ENCODE measurements at regions not wholly inside any gene's neighbourhood (a gene's known extent, or its start where the extent isn't known, plus 50 kb on each side); places are given as distances from the start of the nearest gene placed in this dataset.

DNA sequence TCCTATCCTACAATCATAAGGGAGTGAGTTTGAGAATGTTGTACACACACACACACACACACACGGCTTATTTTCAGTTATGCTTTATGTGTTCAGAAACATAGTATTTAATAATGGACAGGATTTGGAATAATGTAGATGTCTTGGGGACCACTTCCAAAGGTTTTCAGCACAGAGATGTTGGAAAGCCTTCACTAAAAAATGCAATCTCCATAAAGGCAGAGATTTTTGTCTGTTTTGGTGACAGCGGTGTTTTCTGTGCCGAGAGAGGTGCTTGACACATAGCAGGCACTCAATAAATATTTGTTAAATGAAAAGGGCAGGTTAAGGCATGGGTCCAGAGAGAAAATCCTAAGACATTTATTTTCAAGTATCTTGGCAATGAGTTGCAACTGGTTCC, 428.2 kb upstream of the RGMA start:
- DNase-seq = no peak

- no peak for DNase-seq
Measured at GRCh38 chr15:93515256-93516051, 426.4 kb upstream of the RGMA start.

DNA sequence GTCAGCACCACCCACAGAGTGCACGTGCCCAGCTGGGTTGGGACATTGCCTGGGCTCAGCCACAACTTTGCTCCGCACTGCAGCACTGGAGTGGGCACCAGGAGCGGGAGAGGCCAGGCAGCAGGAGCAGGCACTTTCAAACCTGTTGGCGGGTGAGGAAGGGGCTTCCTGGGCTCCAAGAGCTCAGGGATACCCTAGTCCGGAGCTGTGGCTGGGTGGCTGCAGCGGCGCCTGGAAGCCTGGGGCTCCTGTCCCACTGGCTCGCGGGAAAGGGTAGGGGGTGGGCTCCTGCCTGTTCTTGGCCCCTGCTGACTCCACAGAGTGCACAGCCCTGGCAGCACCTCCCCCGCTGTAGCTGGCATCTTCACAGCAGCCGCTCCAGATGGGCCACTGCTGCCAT, 417.6 kb upstream of the RGMA start:
- DNase-seq = no peak

- DNase-seq = no peak
Measured at GRCh38 chr15:93505506-93505905, 416.5 kb upstream of the RGMA start.

- DNase-seq = no peak
Measured at GRCh38 chr15:93501946-93502345, 412.9 kb upstream of the RGMA start.

DNA sequence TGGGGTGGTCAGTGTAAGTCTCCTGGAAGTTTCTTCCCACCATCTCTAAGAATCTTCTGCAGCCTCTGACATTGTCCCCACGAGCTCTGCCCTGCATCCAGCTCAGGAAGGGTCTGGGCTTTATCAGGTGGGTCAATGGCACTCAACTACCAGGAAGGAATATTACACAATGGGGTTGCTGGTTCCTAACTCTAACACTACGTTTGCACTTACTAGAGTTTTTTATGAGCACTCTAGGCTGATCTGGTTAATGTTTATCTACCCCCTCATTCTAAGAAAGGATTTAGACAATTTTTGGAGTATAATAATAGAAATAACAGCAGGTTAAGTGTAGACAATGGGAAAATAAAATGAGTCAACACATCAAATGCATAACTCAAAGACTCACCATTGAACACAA, 411.1 kb upstream of the RGMA start:
- no peak for DNase-seq

DNA sequence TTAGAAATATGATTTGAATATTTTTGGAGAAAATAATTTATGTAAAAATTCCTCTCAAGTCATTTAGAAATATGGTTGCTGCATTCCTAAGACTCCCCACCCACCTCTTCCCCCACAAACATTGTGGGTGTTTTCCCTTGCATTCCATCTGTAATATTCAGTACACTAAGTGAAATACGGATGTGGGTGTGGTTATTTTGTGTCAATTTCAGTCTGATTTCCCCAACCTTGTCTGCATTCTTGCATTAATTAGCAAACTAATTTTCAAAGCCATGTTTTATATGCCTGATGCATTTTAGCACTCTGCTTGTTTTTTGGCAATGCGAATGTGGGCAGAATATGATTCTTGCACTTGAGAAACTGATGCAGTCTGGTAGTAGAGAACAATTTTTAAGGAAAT, 408.3 kb upstream of the RGMA start:
- no peak for DNase-seq

DNA sequence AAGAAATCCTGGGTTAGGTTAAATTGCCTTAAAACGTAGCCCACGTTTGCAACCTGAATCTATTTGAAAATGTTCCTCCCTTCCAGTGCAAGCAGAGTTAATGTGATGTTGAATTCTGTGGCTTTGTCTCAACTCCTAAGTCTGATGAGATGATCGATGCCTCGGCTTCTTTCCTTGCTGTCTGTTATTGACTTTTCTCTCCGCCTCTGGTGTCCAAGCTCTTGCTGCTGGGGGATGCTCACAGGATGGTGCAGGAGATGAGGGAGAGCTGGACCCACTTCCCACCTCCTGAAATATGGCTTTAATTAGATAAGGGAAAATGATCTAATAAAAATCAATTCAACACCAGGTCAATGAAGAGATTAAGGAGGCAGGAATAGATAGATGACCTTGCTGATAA, 407.9 kb upstream of the RGMA start:
- no peak for DNase-seq

DNA sequence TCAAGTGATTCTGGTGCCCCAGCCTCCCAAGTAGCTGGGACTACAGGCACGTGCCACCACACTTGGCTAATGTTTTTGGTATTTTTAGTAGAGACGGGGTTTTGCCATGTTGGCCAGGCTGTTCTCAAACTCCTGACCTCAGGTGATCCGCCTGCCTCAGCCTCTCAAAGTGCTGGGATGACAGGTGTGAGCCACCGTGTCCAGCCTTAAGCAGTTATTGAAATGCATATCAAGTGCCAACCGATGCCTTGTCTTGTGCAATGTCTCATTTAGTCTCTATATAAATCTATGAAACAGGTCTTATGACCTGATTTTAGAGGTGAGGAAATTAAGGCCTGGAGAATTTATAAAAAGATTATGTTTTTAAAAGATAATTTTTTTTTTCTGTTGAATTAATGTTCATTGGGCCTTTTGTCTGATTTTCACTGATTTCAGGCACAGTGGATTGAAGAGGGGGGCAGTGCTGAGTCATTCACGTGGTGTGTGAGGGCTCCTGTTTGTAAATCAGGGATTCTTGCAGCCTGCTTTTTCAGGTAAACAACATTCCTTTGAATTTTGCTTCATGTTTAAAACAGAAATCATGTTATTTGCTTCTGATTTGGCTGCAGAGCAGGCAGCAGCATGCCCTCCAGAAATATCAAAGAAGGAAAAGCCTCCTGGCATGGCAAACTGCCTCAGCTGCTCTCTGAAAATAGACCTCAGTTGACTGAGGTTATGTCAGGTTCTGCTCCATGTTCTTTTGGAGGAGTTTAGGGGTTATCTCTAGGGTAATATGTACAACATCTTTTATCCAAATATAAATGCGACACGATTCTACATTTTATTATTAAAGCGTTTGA, 407.0 kb upstream of the RGMA start:
- no peak for DNase-seq

- DNase-seq = no peak
Measured at GRCh38 chr15:93493172-93493571, 404.2 kb upstream of the RGMA start.

DNA sequence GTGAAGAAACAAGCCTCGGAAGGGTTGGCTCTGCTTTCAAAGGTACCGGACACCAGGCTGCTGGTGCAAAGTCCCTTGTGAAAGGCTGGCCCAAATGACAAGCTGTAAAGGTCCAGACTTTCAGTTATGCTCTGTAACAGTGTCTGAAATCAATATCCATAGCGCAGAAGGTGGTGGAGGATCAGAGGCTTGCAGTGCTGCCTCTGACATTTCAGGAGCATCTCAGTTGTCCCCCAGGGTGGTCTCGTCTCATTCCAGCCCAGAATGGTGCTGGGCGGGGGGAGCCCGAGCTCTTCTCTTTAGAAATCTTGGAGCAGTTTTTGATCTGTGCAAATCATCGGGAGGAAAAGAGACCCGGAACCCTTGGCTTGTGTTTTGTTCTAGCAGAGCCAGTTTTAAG, 402.3 kb upstream of the RGMA start:
- no peak for DNase-seq

DNA sequence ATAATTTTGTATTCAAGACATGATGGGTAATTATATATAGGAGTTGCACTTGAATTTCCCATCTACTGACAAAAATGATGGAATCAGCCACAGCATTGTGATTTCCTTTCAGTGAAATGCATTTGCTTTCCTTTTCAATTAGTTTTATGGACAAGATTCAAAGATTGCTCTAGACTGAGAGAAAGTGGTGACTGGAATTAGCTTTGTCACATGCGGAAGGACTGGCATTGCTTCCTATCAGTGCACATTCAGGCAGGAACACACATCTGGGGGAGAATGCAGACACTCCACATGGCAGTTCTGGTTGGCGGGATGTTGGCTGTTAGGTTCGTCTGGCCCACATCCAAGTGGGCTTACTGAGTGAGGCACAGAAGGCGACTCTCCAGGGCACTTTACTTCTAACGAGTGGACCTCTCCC, 399.3 kb upstream of the RGMA start:
- no peak for DNase-seq

- DNase-seq = no peak
Measured at GRCh38 chr15:93486407-93487117, 397.6 kb upstream of the RGMA start.

DNA sequence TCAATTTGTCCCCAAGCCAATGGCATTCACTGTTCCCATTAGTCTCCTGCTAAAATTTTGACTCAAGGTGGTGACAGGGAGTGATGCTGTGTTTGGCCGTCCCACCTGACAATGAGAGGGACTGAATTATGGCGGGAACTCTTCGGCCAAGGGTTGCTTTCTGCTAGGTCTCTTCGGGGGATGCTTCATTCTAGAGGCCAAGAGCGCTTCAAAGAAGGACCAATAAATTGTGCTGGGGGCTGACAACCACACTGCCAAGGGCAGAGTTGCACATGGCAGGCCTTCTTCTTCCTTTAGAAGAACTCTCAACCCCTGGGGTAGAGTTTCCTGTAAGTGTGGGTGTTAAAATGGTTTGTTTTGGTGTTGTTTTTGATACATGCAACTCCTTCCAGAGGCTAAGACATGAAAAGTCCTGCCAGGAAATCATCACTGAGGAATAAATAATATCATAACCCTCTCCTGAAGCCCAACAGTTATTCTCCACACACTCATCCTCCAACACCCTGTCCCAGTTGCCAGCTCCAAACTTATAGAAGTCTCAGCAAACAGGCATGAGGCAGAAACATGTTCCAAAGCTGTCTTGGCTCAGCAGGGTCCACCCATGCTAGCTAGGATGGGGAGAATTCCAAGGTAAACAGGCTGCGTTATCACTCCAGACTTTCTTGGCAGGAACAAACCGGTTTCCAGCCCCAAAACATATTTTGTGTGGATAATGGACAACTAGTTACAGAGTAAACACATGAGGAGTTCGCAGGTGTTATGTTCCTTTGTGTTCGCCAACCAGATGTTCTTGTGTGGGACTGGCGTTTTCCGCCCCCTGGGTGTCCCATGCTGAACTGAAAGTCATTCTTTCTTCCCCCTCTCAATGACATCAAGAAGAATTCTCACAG, 396.7 kb upstream of the RGMA start:
- no peak for DNase-seq

GRCh38 chr15:93483923-93484322, 394.9 kb upstream of the RGMA start:
- DNase-seq = no peak

GRCh38 chr15:93482731-93483130, 393.7 kb upstream of the RGMA start:
- DNase-seq = no peak

GRCh38 chr15:93479715-93480114, 390.7 kb upstream of the RGMA start:
- DNase-seq = no peak

DNA sequence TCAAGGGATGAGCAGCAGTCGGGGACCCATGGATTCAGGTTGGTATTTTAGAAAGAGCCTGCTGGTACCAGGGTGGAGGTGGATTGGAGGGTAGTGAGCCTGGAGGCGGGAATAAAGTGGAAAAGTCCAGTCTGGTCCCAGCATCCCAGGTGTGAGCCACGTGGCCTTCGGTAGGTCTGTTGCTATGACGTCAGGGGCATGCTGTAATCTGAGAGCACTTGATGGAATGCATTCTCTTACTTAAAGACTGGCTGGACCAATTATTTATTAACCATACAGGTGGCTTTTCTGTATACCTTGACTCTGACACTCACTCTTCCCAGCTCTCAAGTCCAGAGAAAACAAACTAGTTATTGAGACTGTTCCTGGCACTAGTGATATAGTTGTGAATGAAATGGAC, 389.9 kb upstream of the RGMA start:
- DNase-seq = no peak

DNA sequence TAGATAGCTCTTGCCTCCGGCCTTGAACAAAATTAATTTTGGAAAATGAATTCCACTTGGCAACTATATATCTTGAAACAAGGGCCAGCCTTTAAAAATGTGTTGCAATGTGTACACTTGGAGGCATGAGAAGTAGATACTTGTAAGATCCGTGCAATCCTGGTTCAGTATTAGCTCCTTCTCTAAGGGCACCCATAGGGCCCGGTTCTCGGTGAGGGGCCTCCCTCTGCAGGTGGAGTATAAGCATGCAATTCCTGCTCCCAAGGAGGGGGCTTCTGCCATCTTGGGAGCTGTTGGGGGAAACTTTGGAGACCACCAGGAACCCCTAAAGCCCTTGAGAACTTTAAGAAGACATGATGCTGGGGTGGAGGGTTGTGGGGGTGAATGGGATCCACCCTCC, 388.7 kb upstream of the RGMA start:
- no peak for DNase-seq

- DNase-seq = no peak
Measured at GRCh38 chr15:93477188-93477587, 388.2 kb upstream of the RGMA start.

DNA sequence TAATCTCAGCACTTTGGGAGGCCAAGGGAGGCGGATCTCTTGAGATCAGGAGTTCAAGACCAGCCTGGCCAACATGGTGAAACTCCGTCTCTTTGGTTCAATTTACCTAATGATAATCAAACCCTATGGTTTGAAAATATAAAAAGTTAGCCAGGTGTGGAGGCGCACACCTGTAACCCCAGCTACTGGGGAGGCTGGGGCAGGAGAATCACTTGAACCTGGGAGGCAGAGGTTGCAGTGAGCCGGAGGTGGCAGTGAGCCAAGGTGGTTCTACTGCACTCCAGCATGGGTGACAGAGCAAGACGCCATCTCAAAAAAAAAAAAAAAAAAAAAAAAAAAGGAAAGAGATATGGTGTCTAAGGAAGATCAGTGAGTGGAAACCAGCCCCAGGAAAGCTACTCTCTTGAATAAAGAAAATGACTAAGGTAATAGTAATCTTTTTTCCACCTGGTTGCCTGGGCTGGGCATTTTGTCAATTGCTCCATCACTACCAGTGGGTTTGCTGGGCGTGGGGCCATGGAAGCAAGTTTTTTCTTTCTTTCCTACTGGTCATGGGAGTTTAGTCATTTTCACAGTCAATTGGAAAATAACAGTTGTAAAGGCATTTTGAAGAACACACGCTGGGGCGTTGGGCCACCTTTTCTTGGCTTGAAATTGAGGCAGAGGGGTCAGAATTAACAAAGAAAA, 387.6 kb upstream of the RGMA start:
- DNase-seq = no peak

GRCh38 chr15:93474728-93475127, 385.7 kb upstream of the RGMA start:
- no peak for DNase-seq

Measured in CD4-positive, alpha-beta T cell treated with Interleukin-10 for 1 hour (primary cell).